ENCODE measurements at regions not wholly inside any gene's neighbourhood (a gene's known extent, or its start where the extent isn't known, plus 50 kb on each side); places are given as distances from the start of the nearest gene placed in this dataset.

DNA sequence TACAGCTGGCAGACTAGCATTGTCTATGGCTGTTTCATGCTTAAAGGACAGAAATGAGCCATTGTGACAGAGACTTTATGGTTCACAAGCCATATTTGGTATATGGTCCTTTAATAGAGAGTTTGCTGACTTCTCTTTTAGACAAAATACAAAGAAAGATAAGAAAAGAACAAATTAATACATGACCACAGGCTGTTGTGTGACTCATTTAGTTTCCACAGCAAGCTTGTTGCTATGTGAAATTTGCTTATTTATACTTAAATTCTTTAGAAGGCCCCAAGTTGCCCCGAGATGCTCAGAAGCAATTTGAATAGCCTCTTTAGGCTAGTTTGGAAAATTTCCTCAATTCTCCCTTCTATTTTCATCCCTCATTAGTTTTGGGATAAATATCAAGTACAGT, 315.3 kb upstream of the RPS23 start:
- TF ChIP-seq, protein P1, sequence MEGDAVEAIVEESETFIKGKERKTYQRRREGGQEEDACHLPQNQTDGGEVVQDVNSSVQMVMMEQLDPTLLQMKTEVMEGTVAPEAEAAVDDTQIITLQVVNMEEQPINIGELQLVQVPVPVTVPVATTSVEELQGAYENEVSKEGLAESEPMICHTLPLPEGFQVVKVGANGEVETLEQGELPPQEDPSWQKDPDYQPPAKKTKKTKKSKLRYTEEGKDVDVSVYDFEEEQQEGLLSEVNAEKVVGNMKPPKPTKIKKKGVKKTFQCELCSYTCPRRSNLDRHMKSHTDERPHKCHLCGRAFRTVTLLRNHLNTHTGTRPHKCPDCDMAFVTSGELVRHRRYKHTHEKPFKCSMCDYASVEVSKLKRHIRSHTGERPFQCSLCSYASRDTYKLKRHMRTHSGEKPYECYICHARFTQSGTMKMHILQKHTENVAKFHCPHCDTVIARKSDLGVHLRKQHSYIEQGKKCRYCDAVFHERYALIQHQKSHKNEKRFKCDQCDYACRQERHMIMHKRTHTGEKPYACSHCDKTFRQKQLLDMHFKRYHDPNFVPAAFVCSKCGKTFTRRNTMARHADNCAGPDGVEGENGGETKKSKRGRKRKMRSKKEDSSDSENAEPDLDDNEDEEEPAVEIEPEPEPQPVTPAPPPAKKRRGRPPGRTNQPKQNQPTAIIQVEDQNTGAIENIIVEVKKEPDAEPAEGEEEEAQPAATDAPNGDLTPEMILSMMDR (IDR thresholded peaks at IDR 0.05; ENCODE audit: low read depth, low read length, missing input control), result no peak
- TF ChIP-seq, protein P2, sequence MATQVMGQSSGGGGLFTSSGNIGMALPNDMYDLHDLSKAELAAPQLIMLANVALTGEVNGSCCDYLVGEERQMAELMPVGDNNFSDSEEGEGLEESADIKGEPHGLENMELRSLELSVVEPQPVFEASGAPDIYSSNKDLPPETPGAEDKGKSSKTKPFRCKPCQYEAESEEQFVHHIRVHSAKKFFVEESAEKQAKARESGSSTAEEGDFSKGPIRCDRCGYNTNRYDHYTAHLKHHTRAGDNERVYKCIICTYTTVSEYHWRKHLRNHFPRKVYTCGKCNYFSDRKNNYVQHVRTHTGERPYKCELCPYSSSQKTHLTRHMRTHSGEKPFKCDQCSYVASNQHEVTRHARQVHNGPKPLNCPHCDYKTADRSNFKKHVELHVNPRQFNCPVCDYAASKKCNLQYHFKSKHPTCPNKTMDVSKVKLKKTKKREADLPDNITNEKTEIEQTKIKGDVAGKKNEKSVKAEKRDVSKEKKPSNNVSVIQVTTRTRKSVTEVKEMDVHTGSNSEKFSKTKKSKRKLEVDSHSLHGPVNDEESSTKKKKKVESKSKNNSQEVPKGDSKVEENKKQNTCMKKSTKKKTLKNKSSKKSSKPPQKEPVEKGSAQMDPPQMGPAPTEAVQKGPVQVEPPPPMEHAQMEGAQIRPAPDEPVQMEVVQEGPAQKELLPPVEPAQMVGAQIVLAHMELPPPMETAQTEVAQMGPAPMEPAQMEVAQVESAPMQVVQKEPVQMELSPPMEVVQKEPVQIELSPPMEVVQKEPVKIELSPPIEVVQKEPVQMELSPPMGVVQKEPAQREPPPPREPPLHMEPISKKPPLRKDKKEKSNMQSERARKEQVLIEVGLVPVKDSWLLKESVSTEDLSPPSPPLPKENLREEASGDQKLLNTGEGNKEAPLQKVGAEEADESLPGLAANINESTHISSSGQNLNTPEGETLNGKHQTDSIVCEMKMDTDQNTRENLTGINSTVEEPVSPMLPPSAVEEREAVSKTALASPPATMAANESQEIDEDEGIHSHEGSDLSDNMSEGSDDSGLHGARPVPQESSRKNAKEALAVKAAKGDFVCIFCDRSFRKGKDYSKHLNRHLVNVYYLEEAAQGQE (IDR thresholded peaks at IDR 0.05), result no peak
- TF ChIP-seq TAF1 (conservative IDR thresholded peaks at IDR 0.05) (no peak), SP1 (IDR thresholded peaks at IDR 0.05) (no peak), HNF4A (conservative IDR thresholded peaks at IDR 0.05) (no peak), GABPA (IDR thresholded peaks at IDR 0.05 in 1 of 2, conservative IDR thresholded peaks at IDR 0.05 in 1 of 2) (no peak), JUND (IDR thresholded peaks at IDR 0.05) (no peak), RAD21 (IDR thresholded peaks at IDR 0.05) (no peak), YY1 (IDR thresholded peaks at IDR 0.05) (no peak), RXRA (IDR thresholded peaks at IDR 0.05) (no peak), FOXA2 (IDR thresholded peaks at IDR 0.05) (no peak), EGR1 (IDR thresholded peaks at IDR 0.05; ENCODE audit: low read depth in 2 of 2) (no peak)
- TF ChIP-seq, protein P3, sequence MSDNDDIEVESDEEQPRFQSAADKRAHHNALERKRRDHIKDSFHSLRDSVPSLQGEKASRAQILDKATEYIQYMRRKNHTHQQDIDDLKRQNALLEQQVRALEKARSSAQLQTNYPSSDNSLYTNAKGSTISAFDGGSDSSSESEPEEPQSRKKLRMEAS (IDR thresholded peaks at IDR 0.05), result no peak
- TF ChIP-seq, protein P4, sequence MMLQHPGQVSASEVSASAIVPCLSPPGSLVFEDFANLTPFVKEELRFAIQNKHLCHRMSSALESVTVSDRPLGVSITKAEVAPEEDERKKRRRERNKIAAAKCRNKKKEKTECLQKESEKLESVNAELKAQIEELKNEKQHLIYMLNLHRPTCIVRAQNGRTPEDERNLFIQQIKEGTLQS (IDR thresholded peaks at IDR 0.05), result no peak
